A549 (cell line): ENCODE measurements at regions not wholly inside any gene's neighbourhood (a gene's known extent, or its start where the extent isn't known, plus 50 kb on each side); places are given as distances from the start of the nearest gene placed in this dataset.

ENCODE experiments used
- ATOH8 ChIP-seq: fragments of 250-450 bp; sonication (Bioruptor Pico); IDR thresholded peaks from 2 replicates; pipeline ENCODE4 v1.5.0; 2020; ENCODE audit warnings: low read depth, mild to moderate bottlenecking, moderate library complexity
- CBX8 ChIP-seq: fragments of 200-600 bp; sonication (generic); IDR thresholded peaks from 2 replicates; pipeline ENCODE4 v1.6.1; 2016
- CTCF ChIP-seq: fragments of >200 bp; sonication (Bioruptor Twin); formaldehyde crosslinking; IDR thresholded peaks from 3 replicates; pipeline ENCODE4 v1.5.1; 2016
- ESRRA ChIP-seq: fragments of 150-350 bp; IDR thresholded peaks from 2 replicates; pipeline ENCODE4 v1.6.1; 2014; ENCODE audit warnings: mild to moderate bottlenecking, low read length, borderline replicate concordance
- HDAC2 ChIP-seq: fragments of 200-600 bp; sonication (generic); IDR thresholded peaks from 2 replicates; pipeline ENCODE4 v1.6.1; 2016
- HOXA7 ChIP-seq: fragments of 250-450 bp; sonication (Bioruptor Pico); IDR thresholded peaks from 2 replicates; pipeline ENCODE4 v1.5.0; 2020; ENCODE audit warnings: mild to moderate bottlenecking, moderate library complexity
- NR3C1 ChIP-seq: fragments of >200 bp; sonication (Bioruptor Twin); formaldehyde crosslinking; IDR thresholded peaks from 3 replicates; pipeline ENCODE4 v1.6.1; 2017
- POLR2A ChIP-seq: IDR thresholded peaks from 2 replicates; pipeline ENCODE4 v1.6.1; 2012; ENCODE audit warnings: mild to moderate bottlenecking, low read length
- RAD21 ChIP-seq, 2 experiments: fragments of >200 bp in 1 of 2; sonication (Bioruptor Twin) in 1 of 2; formaldehyde crosslinking in 1 of 2; IDR thresholded peaks in 1 of 2; conservative IDR thresholded peaks in 1 of 2; 2 replicates in 1 of 2; 3 replicates in 1 of 2; pipeline ENCODE4 v1.6.1; 2012 to 2018; ENCODE audit warnings: inconsistent platforms in 1 of 2
- REST ChIP-seq: fragments of 200-600 bp; sonication (generic); IDR thresholded peaks from 2 replicates; pipeline ENCODE4 v1.6.1; 2016; ENCODE audit warnings: antibody characterized with exemption, mild to moderate bottlenecking, moderate library complexity

- TF ChIP-seq CTCF (no peak), RAD21 (conservative IDR thresholded peaks at IDR 0.05 in 1 of 2, IDR thresholded peaks at IDR 0.05 in 1 of 2) (no peak), HDAC2 (no peak), POLR2A (no peak), ATOH8 (CRISPR knock-in tag) (no peak), REST (no peak), ESRRA (no peak), CBX8 (no peak), HOXA7 (CRISPR knock-in tag) (no peak), NR3C1 (no peak)
These were observed 605.9 kb upstream of the KLF4 start for GRCh38 chr9:108095496-108095895.
